ENCODE measurements at regions not wholly inside any gene's neighbourhood (a gene's known extent, or its start where the extent isn't known, plus 50 kb on each side); places are given as distances from the start of the nearest gene placed in this dataset.
"Not testable (repeated sequence)": the region's sequence is repeated elsewhere in the genome, so short reads cannot be mapped to it uniquely, and the experiment has no call there.

DNA sequence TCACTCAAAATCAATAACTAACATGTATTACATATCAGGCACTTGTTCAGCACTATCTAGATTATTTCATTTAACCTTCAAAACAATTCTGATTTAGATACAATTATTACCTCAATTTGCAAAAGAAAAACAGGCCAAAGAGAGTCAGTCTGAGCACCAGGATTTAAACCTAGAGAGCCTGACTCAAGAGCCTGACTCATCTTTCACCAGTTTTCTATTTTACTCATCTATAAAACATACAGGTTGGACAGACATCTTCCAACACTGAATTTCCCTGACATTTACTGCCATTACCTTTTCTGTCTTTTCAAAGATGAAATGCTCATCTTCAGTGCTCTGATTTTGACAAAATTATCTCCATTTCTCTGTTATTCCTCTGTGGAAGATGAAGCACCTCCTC is 116.5 kb downstream of the MRPL39 start:
- in situ Hi-C loops (cut with MboI; ENCODE audit: low sequenced_read_pairs), result no loop called here

DNA sequence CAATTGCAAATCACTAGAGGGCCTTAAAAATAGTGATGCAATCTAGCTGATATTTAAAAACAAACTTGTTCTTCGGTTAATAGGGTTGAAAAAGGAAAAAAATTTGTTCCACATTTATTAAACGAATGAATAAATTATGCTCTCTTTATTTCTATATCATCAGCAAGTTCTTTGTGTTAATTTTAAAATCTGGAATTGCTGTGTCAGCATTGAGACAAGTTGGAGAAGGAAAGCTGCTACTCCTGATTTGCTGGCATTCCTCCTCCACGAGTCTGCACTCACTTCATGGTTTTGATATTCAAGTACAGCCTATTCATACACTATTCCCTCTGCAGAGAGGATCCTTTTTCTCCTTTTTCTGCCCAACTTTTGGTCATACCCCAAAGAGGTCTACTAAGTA is 117.6 kb downstream of the MRPL39 start:
- in situ Hi-C loops (cut with MboI; ENCODE audit: low sequenced_read_pairs), result no loop called here

DNA sequence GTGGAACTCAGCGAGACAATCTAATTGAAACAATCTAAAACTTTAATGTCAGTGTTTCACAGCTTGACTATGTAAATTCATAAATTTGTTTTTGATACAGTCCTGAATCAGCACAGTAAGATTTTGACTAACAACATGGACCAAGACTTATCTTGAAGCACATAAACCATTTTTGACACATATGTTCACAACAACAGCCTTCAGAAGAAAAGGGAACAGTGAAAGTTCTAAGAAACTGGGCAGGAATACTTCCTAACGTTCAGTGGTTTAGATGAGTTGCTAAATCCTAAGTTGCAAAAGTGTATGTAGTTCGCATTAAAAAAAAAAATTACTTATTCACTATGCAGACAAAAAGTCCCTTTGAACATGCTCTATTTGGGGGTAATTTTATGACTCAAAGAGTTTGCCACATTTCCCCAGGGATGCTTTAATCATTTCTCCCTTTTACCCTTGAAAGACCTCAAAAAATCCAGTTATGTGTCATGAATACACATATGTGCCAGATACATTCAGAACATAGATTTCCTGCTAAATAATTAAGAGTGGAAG is 120.2 kb downstream of the MRPL39 start:
- in situ Hi-C loops (cut with MboI; ENCODE audit: low sequenced_read_pairs), result no loop called here

DNA sequence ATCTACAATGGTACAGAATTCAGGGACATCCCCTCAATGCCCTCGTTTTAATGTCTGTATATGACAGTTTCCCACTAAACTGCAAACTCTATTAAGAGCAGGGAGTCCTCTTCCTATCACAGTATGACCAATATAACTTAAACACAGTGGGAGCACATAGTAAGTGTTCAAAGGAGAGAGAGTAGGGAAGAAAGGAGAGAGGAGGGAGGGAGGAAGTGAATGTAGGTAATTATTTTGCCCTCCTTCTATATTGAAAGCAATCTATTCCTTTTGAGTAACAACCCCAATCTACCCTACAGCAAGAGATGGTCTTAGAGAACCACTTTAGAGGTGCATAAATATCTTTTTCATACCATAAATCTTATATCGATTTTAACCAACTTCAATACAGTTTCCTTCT is 121.4 kb downstream of the MRPL39 start:
- in situ Hi-C loops (cut with MboI; ENCODE audit: low sequenced_read_pairs), result no loop called here

DNA sequence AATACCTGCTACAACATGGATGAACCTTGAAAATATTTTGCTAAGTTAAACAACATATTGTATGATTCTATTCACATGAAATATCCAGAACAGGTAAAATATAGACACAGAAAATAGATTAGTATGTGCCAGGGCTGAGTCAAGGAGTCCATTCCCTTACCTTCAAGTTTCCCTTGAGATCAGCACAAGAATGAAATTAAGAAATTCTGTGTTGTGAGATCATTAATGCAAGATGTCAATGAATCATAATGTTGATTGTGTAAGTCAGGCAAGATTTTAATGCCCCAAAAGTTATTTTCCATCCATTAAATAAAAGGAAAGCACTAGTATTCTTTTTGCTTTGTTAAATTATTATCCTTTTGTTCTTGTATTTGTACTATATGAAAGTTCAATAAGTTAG is 139.4 kb downstream of the MRPL39 start:
- in situ Hi-C loops (cut with MboI; ENCODE audit: low sequenced_read_pairs), result no loop called here

DNA sequence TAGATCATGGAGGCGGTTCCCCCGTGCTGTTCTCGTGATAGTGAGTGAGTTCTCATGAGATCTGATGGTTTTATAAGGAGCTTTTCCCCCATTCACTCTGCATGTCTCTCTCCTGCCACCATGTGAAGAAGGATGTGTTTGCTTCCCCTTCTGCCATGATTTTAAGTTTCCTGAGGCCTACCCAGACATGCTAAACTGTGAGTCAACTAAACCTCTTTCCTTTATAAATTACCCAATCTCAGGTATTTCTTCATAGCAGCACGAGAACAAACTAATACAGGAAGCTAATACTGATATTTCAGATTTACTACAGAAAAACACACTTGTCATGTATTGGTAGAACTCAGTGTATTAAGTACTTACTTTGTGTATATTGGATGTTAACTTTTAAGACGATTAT is 140.2 kb downstream of the MRPL39 start:
- in situ Hi-C loops (cut with MboI; ENCODE audit: low sequenced_read_pairs), result not testable (repeated sequence)

DNA sequence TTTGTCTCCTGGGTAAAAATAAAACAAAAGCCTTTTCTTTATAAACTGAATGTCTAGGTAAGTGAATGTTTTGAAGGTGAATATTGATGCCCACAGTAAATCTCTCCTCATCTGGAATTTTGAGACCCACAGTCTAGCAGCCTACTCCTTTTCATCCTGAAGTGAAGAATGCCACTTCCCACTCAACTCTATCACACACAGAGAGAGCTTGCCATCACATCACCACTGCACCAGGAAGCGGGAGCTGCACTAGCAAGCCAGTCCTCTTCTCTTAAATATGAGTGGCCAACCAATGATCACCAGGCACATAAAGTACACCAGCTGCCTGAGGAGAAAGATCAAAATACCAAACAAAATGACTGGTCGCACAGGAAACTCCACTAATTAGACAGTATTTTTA is 140.8 kb downstream of the MRPL39 start:
- in situ Hi-C loops (cut with MboI; ENCODE audit: low sequenced_read_pairs), result no loop called here

DNA sequence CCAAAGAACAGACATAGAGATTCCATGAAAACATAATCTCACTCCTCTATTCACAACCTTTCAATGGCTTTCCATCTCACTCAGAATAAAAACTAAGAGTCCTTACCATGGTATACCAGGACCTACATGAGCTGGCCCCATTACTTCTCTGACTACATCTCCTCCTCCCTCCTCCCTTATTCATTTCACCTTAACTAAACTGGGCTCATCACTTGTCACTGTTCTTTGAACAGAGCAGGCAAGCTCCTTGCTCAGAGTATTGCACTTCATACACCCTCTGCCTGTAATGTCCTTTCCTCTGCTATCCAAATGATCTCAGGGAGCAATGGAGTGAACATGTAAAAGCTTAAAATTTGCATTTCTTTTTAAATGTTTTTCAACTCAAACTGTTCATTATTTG is 142.0 kb downstream of the MRPL39 start:
- in situ Hi-C loops (cut with MboI; ENCODE audit: low sequenced_read_pairs), result no loop called here

DNA sequence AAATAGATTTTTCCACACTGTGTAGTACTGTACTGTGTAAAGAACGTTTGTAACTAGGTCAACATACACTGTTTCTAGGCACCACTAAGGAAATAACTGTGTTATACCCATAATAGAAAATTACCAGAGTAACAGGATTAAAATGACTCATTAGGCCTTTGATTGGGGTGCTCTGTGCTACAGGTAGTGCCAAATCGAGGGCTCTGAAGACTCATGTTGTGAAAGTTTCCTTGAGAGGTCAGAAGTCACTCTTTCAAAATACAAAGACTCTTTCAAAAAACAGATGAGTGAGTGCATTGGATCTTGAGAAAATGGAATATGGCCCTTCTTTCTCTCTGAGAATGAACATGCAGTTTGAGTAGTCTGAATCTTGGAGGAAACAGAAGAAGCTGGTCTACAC is 143.0 kb downstream of the MRPL39 start:
- in situ Hi-C loops (cut with MboI; ENCODE audit: low sequenced_read_pairs), result no loop called here

DNA sequence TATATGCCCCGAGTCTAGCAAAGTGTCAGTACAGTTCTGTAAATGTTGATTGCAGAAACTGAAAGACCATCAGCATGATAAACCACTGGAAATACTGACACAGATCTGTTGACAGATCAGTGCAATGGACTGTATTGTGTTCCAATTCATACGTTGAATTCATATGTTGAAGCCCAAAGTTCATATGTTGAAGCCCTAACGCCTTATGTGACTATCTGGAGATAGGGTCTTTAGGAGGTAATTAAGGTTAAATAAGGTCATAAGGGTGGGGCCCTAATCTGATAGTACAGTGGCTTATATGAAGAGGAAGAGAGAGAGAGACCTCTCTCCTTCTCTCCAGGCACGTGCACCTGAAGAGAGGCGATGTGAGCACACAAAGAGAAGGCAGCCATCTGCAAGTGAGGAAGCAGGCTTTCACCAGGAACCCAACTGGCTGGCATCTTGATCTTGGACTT is 144.7 kb downstream of the MRPL39 start:
- in situ Hi-C loops (cut with MboI; ENCODE audit: low sequenced_read_pairs), result no loop called here

DNA sequence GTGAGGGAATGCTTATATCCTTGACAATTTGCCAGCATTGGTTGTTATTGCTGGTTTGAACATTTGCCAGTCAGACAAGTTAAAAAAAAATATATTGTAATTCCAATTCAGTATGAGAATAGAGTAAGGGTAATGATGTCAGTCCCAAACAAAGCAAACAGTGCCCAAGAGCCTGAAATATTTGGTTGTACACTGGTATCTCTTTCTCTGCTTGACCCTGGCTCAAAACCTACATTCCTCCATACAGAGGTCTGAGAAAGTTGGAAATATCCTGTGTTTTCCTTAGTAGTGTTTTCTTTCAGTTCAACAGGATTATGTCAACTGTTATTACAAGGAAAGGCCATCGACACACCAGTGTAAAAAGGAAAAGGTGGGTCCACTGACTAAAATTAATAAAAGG is 145.6 kb downstream of the MRPL39 start:
- in situ Hi-C loops (cut with MboI; ENCODE audit: low sequenced_read_pairs), result no loop called here

DNA sequence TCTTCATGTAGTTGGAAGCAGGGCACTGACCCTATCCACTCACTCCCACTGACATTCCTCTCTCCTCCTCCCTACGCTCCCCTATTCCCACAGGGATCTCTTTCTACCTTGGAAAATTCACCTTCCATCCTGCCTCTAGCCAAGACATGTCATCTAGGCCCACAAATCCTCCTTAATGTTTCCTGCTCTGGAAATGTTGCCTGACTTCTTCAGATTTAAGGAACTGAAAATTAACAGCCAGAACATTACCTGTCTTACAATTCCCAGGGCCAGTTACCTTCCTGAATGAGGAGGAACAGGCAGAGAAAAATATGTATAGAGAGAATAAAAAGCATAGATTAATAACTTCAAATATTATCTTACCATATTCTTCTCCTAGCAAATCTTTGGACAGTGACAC is 147.3 kb downstream of the MRPL39 start:
- in situ Hi-C loops (cut with MboI; ENCODE audit: low sequenced_read_pairs), result no loop called here

DNA sequence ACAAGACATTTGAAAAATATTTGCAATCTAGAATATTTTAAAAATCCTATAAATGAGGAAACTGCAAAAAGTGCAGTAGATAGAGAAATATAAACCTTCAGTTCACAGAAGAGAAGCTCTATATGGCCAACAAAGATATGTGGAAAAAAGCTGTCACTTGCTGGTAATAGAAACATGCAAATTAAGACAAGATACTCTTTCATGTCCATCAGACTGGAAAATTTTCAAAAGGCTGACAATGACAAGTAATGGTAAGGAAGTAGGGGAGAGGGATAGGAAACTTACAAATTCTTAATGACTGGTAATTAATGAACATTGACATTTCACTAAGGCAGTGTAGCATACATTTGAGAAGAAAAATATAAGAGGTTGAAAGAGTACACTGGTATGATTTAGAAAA is 147.9 kb downstream of the MRPL39 start:
- in situ Hi-C loops (cut with MboI; ENCODE audit: low sequenced_read_pairs), result no loop called here

DNA sequence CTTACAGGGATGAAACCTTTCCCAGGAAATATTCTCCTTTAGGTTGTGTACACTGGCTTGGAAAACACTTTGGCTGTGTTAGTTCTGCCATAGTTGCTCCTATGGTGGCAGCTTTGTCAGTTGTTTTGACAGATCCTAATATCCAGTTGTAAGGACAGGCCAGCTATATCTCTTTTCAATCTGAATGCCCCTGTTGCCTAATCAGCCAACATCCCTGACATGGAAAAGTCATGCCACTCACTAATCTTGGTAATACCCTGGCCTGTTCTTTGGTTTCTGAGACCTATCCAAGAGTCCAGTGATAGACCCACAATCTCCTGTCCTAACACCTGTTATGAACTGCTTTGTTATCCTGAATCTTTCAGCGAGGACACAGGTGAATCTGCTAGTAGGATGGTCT is 148.8 kb downstream of the MRPL39 start:
- in situ Hi-C loops (cut with MboI; ENCODE audit: low sequenced_read_pairs), result no loop called here

DNA sequence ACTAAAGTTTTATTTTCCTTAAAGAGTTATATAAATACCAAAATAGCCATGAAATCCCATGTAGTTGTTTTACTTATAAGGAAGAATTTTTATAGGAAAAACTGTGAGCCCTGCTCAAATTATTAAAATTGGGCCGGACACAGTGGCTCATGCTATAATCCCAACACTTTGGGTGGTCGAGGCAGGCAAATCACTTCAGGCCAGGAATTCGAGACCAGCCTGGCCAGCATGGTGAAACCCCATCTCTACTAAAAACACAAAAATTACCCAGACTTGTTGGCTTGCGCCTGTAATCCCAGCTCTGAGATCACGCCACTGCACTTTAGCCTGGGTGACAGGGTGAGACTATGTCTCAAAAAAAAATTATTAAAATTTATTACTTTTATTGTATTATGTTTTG is 149.3 kb downstream of the MRPL39 start:
- in situ Hi-C loops (cut with MboI; ENCODE audit: low sequenced_read_pairs), result no loop called here

DNA sequence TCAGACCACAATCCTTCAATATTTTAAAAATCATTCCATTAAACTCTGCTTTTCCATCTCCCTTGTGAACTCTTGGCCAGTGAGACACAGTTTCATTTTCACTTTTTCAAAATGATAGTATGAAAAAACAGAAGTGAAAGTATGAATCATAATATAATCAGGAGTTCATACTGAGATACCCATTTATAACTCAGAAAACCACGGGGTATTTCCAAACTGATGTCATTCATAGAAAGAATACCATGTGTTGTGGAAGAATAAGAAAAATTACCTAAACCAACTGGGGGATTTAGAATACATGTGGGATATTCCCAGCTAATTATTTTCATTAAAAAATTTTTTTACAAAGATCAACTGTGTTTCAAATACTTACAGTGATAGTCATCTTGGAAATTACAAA is 149.9 kb downstream of the MRPL39 start:
- in situ Hi-C loops (cut with MboI; ENCODE audit: low sequenced_read_pairs), result no loop called here

DNA sequence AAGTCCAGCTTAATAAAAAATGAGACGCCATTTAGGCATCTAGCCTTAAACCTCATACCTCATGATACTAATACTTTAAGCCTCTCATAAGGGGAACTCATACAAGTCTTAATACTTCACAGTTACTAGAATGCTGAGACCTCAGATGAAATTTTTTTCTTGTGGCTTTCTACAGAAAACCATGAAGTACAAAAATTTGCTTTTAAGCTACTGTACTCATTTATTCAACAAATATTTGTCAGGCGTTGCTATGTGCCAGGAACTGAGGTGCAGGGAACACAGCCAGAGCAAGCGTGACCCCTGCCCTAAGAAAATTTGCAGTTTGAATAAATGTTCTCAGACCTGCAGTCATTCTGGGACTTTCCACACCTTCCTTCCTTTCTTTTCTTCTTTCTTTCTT is 150.6 kb downstream of the MRPL39 start:
- in situ Hi-C loops (cut with MboI; ENCODE audit: low sequenced_read_pairs), result no loop called here

DNA sequence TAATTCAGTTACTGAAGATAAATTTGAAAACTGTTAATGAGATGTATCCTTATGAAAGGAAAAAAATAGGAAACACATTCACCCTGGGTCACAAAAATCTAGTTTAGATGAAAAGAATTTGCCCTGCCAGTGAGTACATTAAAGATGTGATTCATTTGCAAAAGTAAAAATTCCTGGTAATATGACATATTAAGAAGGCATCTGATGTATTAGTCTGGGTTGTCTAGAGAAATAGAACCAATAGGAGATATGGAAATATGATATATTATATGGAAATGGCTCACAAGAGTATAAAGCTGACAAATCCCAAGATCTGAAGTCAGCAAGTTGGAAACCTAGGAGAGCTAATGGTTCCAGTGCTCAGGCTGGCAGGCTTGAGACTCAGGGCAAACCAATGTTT is 153.8 kb downstream of the MRPL39 start:
- in situ Hi-C loops (cut with MboI; ENCODE audit: low sequenced_read_pairs), result no loop called here

DNA sequence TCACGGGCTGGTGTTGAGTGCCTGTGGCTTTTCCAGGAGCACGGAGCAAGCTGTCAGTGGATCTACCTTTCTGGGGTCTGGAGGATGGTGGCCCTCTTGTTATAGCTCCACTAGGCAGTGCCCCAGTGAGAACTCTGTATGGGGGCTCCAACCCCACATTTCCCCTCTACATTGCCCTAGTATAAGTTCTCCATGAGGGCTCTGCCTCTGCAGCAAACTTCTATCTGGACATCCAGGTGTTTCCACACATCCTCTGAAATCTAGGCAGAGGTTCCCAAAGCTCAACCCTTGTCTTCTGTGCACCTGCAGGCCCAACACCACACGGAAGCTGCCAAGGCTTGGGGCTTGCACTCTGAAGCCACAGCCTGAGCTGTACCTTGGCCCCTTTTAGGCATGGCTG is 157.3 kb downstream of the MRPL39 start:
- in situ Hi-C loops (cut with MboI; ENCODE audit: low sequenced_read_pairs), result loop anchor here (10.0 kb wide), 1 partner anchor 55 kb away; no protein-coding TSS in a partner anchor

DNA sequence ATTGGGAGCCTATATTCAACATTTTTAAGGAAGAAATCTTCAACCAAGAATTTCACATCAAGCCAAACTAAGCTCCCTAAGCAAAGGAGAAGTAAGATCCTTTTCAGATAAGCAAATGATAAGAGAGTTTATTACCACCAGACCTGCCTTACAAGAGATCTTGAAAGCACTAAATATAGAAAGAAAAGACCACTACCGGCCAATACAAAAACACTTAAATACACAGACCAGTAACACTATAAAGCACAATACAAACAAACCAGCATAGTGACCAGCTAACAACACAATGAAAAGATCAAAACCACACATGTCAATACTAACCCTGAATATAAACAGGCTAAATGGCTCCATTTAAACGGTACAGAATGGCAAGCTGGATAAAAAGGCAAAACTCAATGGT is 165.4 kb downstream of the MRPL39 start:
- in situ Hi-C loops (cut with MboI; ENCODE audit: low sequenced_read_pairs), result loop anchor here (10.0 kb wide), 1 partner anchor 63 kb away; no protein-coding TSS in a partner anchor

DNA sequence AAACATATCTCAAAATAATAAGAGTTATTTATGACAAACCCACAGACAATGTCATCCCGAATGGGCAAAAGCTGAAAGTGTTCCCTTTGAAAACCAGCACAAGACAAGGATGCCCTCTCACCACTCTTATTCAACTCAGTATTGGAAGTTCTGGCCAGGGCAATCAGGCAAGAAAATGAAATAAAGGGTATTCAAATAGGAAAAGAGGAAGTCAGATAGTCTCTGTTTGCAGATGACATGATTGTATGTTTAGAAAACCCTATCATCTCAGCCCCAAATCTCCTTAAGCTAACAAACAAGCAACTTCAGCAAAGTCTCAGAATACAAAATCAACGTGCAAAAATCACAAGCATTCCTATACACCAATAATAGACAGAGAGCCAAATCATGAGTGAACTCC is 169.8 kb downstream of the MRPL39 start:
- in situ Hi-C loops (cut with MboI; ENCODE audit: low sequenced_read_pairs), result not testable (repeated sequence)

DNA sequence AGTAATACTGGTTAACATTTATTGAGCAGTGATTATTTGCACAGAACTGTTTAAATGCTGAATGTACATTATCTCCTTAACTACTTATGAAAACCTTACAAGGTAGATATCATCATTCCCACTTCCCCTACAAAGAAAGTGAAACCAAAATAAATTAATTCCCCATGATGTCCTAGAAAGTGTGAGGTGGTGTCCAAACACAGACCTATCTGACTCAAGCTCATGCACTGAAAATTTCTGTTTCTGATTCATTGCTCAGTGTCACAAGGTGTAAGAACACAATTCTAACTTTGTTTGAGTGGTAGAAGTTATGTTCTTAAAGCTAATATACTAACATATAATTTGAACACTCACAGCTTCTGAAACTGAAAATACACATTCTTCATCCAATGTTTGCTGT is 178.7 kb downstream of the MRPL39 start:
- in situ Hi-C loops (cut with MboI; ENCODE audit: low sequenced_read_pairs), result no loop called here

DNA sequence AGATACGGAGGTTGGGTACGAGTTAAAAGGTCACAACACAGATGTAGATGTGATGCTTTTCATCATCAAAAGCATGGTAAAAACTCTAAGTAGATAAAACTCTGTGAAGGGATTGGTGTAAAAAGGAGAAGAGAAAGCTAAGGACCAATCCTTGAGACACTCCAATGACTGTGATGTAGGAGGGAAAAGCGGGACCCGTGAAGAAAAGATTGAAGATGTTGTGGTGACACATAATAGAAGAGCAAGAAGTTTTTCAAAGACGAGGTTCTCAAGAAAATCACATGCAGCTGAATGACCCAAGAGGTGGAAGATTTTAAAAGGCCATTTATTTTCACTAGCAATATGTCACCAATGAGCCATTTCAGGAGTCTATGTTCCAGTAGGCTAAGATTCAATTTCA is 179.5 kb downstream of the MRPL39 start:
- in situ Hi-C loops (cut with MboI; ENCODE audit: low sequenced_read_pairs), result no loop called here

DNA sequence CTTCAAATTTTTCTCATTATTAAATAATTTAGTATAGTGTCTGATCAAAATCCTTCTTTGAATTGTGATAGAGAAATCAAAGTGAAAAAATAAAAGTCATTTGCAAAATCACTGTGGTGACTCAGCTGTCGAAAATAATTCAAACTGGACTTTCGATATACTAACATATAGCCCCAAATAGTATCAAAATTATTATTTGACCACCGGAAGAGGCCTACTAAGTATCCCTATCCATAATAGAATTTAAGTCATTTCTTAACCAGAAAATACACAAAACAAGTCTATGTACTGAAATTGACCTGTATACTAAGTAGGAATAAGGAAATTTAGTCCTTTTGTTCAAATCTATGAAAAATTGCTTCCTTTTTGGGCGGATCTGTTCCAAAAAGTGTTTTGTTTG is 180.7 kb downstream of the MRPL39 start:
- in situ Hi-C loops (cut with MboI; ENCODE audit: low sequenced_read_pairs), result no loop called here

All from HL-60/S4 treated with phorbol 12-myristate 13-acetate at 8.2 ng/mL for 4 days and 3 days (cell line).